RKO (cell line): ENCODE measurements at regions not wholly inside any gene's neighbourhood (a gene's known extent, or its start where the extent isn't known, plus 50 kb on each side); places are given as distances from the start of the nearest gene placed in this dataset.
"Not testable (repeated sequence)": the region's sequence is repeated elsewhere in the genome, so short reads cannot be mapped to it uniquely, and the experiment has no call there.

Source experiments
- DNase-seq: peaks from one replicate; pipeline ENCODE4 v3.0.0-alpha.2; 2016; ENCODE audit warnings: low spot score

DNA sequence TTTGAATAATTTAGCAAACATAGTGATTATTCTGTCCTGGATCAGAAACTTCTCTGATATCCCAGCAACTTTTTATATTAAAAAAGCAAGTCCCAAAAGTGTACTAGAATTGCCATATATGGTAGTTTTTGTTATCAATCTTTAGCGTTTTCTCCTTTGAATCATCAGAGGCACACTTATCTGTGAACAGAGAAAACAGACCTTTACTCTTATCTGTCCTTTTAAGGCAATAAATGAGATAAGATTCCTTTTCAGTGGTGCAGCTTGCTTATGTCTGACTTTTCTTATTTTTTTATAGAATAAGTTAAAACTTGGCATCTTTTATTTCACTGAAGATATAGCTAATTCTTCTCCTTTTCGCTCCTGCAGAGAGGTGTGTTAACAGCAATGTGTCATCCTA, 458.1 kb upstream of the PCDH10 start:
- no peak for DNase-seq

- no peak for DNase-seq
Measured at GRCh38 chr4:132691668-132692067, 457.4 kb upstream of the PCDH10 start.

DNA sequence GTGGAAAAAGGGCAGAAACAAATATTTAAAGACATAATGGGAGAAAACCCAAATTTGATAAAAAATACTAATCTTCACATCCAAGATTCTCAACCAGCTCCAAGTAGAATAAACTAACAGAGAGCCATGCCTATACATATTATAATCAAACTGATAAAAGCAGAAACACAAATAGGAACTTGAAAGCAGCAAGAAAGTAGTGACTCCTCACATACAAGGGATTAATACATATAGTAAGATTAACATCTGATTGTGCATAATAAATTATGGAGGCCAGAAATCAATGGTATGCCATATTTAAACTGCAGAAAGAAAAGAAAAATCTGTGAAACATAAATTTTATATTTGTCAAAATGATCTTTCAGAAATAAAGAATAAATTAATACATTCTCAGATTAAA, 454.3 kb upstream of the PCDH10 start:
- peak; percentile 17 for DNase-seq

DNA sequence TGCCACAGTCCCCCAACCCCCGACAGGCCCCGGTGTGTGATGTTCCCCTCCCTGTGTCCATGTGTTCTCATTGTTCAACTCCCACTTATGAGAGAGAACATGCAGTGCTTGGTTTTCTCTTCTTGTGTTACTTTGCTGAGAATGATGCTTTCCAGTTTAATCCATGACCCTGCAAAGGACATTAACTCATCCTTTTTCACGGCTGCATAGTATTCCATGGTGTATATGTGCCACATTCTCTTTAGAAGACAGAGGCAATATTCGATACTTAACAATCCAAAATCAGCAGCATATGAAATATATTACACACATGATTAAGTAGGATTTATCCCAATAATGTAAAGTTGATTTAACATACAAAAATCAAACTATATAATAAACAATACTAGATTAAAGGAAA, 451.6 kb upstream of the PCDH10 start:
- not testable (repeated sequence) for DNase-seq

- no peak for DNase-seq
Measured at GRCh38 chr4:132707955-132708354, 441.1 kb upstream of the PCDH10 start.

- no peak for DNase-seq
Measured at GRCh38 chr4:132709056-132709455, 440.0 kb upstream of the PCDH10 start.

DNA sequence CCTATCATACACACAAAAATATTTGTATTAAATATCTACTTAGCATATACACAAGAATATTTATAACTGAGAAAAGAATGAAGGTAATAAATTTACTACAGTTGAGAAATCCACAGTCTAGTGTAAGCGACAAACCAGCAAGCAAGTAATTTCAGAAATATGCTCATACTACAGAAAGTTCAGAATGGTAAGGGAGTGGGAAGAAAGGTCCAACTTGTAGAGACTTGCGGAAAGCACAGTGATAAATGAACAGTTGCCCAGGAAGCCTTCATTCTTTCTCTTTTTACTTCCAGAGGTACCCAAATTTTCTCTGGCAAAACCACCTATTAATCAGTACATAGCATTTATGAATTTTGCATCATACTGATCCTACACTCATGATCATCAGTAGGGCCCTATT, 438.1 kb upstream of the PCDH10 start:
- no peak for DNase-seq

DNA sequence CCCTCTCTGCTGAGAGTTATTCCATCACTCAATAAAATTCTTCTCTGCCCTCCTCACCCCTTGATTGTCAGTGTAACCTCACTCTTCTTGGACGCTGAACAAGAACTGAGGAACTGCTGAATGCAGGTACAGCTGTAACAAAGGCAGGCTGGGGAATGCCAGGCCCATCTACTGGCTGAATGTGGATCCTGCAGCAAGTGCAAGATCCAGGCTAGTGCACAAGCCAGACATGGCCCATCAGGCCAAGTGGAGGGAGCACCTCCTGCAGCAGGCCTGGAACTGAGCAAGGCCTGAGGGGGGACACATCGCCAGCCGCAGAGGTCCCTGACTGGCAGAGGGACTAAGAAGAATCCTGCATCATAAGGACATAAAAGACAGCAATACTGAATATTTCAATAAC, 411.8 kb upstream of the PCDH10 start:
- DNase-seq, result no peak

- no peak for DNase-seq
Measured at GRCh38 chr4:132759199-132759780, 389.8 kb upstream of the PCDH10 start.

GRCh38 chr4:132763465-132763864, 385.6 kb upstream of the PCDH10 start:
- DNase-seq, result no peak

DNA sequence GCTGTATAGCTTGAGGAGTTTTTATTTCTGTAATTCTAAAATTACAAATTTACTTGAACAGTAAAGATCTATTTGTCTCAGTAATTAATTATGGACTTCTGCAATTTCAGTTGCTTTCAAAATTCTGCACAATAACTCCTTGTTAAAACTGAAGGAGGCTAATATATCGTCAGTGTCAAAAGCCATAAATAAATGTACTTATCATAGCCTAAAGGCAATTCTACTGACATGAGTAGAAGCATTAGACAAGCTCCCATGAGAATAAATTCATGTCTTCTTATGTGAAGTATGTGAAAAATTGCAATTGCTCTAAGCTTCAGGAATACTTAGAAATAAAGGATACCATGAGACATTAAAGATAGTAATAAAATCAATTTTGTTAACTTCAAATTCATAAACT, 381.2 kb upstream of the PCDH10 start:
- DNase-seq, result no peak

GRCh38 chr4:132770776-132771175, 378.3 kb upstream of the PCDH10 start:
- no peak for DNase-seq

GRCh38 chr4:132792310-132792709, 356.8 kb upstream of the PCDH10 start:
- DNase-seq, result no peak

GRCh38 chr4:132797856-132798255, 351.2 kb upstream of the PCDH10 start:
- DNase-seq, result no peak

- no peak for DNase-seq
Measured at GRCh38 chr4:132809298-132810032, 339.6 kb upstream of the PCDH10 start.

DNA sequence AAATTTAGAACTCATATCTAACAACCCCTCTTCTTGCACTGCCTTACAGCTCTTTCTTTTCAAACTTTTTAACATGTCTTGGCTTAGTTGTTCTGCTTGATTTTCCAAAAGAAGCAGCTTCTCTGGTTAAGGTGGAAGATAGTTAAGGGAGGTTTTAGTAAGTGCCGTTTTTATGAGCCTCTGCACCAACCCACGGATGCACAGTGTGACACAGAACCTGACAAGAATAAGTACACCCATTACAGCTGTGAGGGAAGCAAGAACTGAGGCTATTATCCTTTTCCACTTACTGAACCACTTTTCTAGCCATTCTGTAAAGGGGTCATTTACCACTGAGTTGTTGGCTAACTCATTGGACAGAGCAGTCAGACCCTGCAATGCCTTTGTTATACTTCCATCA, 336.0 kb upstream of the PCDH10 start:
- DNase-seq, result not testable (repeated sequence)

DNA sequence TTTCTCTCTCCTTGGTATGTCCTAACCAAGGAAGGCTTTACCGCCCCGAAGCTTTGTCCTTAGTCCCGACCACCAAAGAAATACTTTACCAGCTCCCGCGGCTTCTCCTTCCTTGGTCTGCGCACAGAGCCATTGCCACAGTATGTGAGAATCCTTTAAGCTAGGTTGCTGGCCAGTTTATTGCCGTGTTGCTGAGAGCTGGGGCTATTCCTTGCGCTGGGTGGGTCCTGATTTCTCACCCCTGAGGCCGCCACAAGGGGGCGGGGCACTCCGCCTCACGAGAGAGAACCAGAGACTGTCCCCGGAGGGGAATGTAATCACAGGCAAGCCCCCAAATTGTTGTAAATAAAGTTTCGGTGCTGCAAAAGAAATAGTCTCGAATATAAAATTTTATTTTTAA, 331.0 kb upstream of the PCDH10 start:
- no peak for DNase-seq

DNA sequence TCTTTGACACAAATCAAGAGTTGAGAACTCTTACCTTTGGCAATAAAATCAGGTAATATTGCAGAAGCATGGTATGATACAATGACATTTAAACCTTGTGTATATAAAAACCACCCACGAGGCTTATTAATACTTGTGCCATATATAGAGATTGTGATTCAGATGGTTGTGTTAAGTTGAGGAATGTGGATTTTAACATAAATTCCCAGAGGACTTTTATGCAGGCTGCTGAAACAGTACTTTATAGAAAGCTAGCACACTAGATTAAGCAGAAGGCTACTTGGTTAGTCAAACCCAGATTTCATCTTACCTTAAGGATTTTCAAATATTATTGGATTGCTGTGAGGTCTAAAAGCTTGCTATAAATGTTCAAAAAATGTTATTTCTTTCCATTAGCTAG, 325.7 kb upstream of the PCDH10 start:
- no peak for DNase-seq

DNA sequence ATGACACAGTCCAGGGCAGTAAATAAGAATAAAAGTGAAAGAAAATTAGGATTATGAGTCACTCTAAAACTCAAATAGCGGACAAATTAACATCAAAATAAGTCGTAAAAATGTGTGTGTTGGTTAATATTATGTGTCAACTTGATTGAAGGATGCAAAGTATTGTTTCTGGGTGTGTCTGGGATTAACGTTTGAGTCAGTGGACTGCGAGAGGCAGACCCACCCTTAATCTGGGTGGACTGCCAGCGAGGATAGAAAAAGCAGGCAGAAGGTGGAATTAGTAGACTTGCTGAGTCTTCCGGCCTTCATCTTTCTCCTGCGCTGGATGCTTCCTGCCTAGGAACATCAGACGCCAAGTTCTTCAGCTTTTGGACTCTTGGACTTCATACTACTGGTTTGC, 324.3 kb upstream of the PCDH10 start:
- no peak for DNase-seq

- no peak for DNase-seq
Measured at GRCh38 chr4:132827522-132827921, 321.6 kb upstream of the PCDH10 start.

DNA sequence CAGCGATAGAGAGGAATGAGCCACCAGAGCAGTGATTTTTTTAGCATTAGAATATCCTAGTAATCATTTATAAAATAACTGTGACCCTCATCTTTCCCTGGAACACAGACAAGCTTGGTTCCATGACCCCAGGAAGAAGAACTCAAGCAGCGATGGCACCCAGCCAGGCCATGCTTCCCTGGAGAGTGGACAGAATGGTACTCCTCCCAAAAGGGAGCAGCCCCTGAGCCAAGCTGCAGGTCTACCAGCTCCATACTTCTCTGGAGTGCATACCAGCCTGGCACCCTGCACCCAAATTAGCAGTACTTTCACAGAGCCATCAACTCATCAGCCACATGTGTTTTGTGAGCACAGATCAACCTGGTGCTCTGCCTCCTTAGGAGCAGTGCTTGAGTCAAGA, 310.9 kb upstream of the PCDH10 start:
- no peak for DNase-seq

GRCh38 chr4:132839070-132839469, 310.0 kb upstream of the PCDH10 start:
- no peak for DNase-seq

DNA sequence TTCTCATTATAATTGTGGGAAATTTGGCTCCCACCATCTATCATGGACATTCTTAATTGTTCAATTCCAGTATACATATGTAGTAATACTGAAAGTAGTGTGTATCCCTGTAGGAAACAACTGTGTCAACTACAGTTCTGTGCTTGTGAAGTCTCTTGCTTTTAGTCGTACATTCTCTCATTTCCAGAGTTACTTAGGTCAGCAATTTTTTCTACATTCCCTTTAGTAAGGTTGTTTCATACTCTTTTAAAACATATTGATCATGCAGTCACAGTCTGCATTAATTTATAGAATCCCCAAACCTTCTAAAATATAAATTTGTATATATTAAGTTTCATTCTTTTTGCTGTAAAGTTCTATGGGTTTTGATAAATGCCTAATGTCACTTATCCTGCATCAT, 289.2 kb upstream of the PCDH10 start:
- no peak for DNase-seq

DNA sequence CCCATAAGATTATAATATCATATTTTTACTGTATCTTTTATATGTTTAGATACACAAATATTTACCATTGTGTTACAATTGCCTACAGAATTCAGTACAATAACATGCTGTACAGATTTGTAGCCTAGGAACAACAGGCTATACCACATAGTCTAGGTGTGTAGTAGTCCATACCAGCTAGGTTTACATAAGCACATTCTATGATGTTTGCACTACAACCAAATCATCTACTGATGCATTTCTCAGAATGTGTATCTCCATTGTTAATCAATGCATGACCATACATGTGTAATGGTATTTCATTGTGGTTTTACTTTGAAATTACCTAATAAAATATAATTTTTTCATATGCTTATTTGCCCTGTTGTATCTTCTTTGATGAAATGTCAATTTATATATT, 288.1 kb upstream of the PCDH10 start:
- no peak for DNase-seq
